PC-9 (cell line): ENCODE measurements at regions not wholly inside any gene's neighbourhood (a gene's known extent, or its start where the extent isn't known, plus 50 kb on each side); places are given as distances from the start of the nearest gene placed in this dataset.
A peak's percentile ranks its signal among the peaks of the same experiment; 100 is the strongest.

ENCODE experiments used
- BruUV-seq: library from RNA; stranded (reverse); fragments of 400-500 nt; replicated peaks from 2 replicates; lab custom pipeline; 2021; lab: Mats Ljungman, UMichigan
- CTCF ChIA-PET: fragments of 300-600 bp; sonication (Branson Sonifier 250); formaldehyde crosslinking; loops from one replicate; lab custom pipeline; 2022; ENCODE audit warnings: antibody characterized with exemption; lab: Charles Lee
- POLR2A ChIA-PET: fragments of 300-600 bp; sonication (Branson Sonifier 250); formaldehyde crosslinking; loops from one replicate; lab custom pipeline; 2022; ENCODE audit warnings: antibody characterized with exemption; ENCODE audit not compliant: unreplicated experiment; lab: Charles Lee
- DNase-seq, 2 experiments: peaks; one replicate each; pipeline versions ENCODE4 v3.0.0 to v3.0.0-alpha.2; 2015 to 2022; ENCODE audit warnings: mixed read lengths in 1 of 2
- H2AFZ ChIP-seq: fragments of 200-600 bp; sonication (generic); 2 replicates; pipeline ENCODE4 v1.8.1; 2017; ENCODE audit warnings: antibody characterized with exemption
- H3F3A ChIP-seq: fragments of 200-600 bp; sonication (generic); 2 replicates; pipeline ENCODE4 v1.8.1; 2017; ENCODE audit warnings: antibody characterized with exemption, mild to moderate bottlenecking, low read depth; ENCODE audit not compliant: insufficient read depth
- H3K27ac ChIP-seq: fragments of 200-600 bp; sonication (generic); 2 replicates; pipeline ENCODE4 v1.6.1; 2016; ENCODE audit warnings: mixed run types
- H3K27me3 ChIP-seq: fragments of 200-600 bp; sonication (generic); 2 replicates; pipeline ENCODE4 v1.6.1; 2016; ENCODE audit warnings: low read depth, mixed run types; ENCODE audit not compliant: insufficient read depth
- H3K36me3 ChIP-seq: fragments of 200-600 bp; sonication (generic); 2 replicates; pipeline ENCODE4 v1.6.1; 2016; ENCODE audit warnings: low read depth, mixed run types
- H3K4me1 ChIP-seq: fragments of 200-600 bp; sonication (generic); replicated peaks from 2 replicates; pipeline ENCODE4 v1.6.1; 2016; ENCODE audit warnings: mixed run types; ENCODE audit not compliant: insufficient read depth
- H3K4me2 ChIP-seq: fragments of 200-600 bp; sonication (generic); 2 replicates; pipeline ENCODE4 v1.6.1; 2017; ENCODE audit warnings: mixed run types
- H3K4me3 ChIP-seq: fragments of 200-600 bp; sonication (generic); 2 replicates; pipeline ENCODE4 v1.6.1; 2016; ENCODE audit warnings: mixed run types
- H3K79me2 ChIP-seq: fragments of 200-600 bp; sonication (generic); 2 replicates; pipeline ENCODE4 v1.6.1; 2017; ENCODE audit warnings: low read depth, mixed run types
- H3K9me2 ChIP-seq: fragments of 200-600 bp; sonication (generic); 2 replicates; pipeline ENCODE4 v1.8.1; 2017; ENCODE audit warnings: mild to moderate bottlenecking; ENCODE audit not compliant: insufficient read depth
- H3K9me3 ChIP-seq: fragments of 200-600 bp; sonication (generic); 2 replicates; pipeline ENCODE4 v1.8.1; 2016; ENCODE audit warnings: low read depth; ENCODE audit not compliant: insufficient read depth
- H4K20me1 ChIP-seq: fragments of 200-600 bp; sonication (generic); 2 replicates; pipeline ENCODE4 v1.8.1; 2017; ENCODE audit not compliant: insufficient read depth
- CTCF ChIP-seq: fragments of 200-600 bp; sonication (generic); conservative IDR thresholded peaks from 2 replicates; pipeline ENCODE4 v1.6.1; 2017; ENCODE audit warnings: mixed run types, antibody characterized with exemption, mild to moderate bottlenecking, moderate library complexity
- EZH2 ChIP-seq: fragments of 200-600 bp; sonication (generic); IDR thresholded peaks from 2 replicates; pipeline ENCODE4 v1.8.0; 2017; ENCODE audit warnings: antibody characterized with exemption, low read depth
- intact Hi-C: fragments of 100-400 bp; cut with micrococcal nuclease; formaldehyde crosslinking; loops from one replicate; pipeline ENCODE4 v1.10.0; 2022; ENCODE audit not compliant: unreplicated experiment

- no TSS peak for BruUV-seq
- POLR2A ChIA-PET: interaction anchor here (0.5 kb wide), 1 partner anchor 89 kb away, joined by 4 read pairs; no protein-coding TSS in a partner anchor
Measured at GRCh38 chr11:28677721-28678120, 569.5 kb downstream of the METTL15 start.

GRCh38 chr11:28675183-28675582 lies 567.0 kb downstream of the METTL15 start:
- Histone ChIP-seq H3K9me3 (no peaks in the 10 kb centered on the region), H4K20me1 (no peaks in the 10 kb centered on the region), H3K9me2 (peaks cover 4% of the 10 kb centered on the region; the same call in 1 of the 2 replicates), H3K4me3 (no peak overlapping the region), H3K4me1 (no peaks in the 10 kb centered on the region), H3K27me3 (no peaks in the 10 kb centered on the region), H2AFZ (no peak overlapping the region), H3K27ac (no peak overlapping the region), H3K79me2 (no peaks in the 10 kb centered on the region), H3F3A (no peaks in the 10 kb centered on the region), H3K4me2 (no peak overlapping the region), H3K36me3 (no peaks in the 10 kb centered on the region)
- CTCF ChIA-PET: no interaction called here
- TF ChIP-seq CTCF: no peak
- TF ChIP-seq EZH2: no peak
- POLR2A ChIA-PET: interaction anchor here (0.6 kb wide), 1 partner anchor 23 kb away, joined by 4 read pairs; no protein-coding TSS in a partner anchor
- BruUV-seq: no TSS peak
- no peak for DNase-seq
- intact Hi-C loops: loop anchor here (10.0 kb wide), 1 partner anchor 330 kb away; no protein-coding TSS in a partner anchor

More at GRCh38 chr11:28677721-28678120, 569.5 kb downstream of the METTL15 start:
- intact Hi-C loops: loop anchor here (10.0 kb wide), 1 partner anchor 333 kb away; no protein-coding TSS in a partner anchor
- no peak for DNase-seq
- Histone ChIP-seq H3F3A (no peaks in the 10 kb centered on the region), H3K27me3 (no peaks in the 10 kb centered on the region), H3K27ac (no peak overlapping the region), H3K4me1 (no peaks in the 10 kb centered on the region), H4K20me1 (no peaks in the 10 kb centered on the region), H3K79me2 (no peaks in the 10 kb centered on the region), H2AFZ (no peak overlapping the region), H3K4me3 (no peak overlapping the region), H3K9me3 (no peaks in the 10 kb centered on the region), H3K36me3 (no peaks in the 10 kb centered on the region), H3K4me2 (no peak overlapping the region), H3K9me2 (peaks cover 4% of the 10 kb centered on the region; the same call in 1 of the 2 replicates)
- CTCF ChIA-PET: no interaction called here
- no peak for TF ChIP-seq EZH2
- no peak for TF ChIP-seq CTCF

GRCh38 chr11:28674433-28675103 lies 566.4 kb downstream of the METTL15 start:
- no peak overlapping the region for H3K4me2 ChIP-seq
- ChIA-PET POLR2A (interaction anchor here (0.6 kb wide), 1 partner anchor 22 kb away, joined by 4 read pairs; no protein-coding TSS in a partner anchor), CTCF (no interaction called here)
- no peak overlapping the region for H2AFZ ChIP-seq
- H3K4me1 ChIP-seq: no peaks in the 10 kb centered on the region
- no peaks in the 10 kb centered on the region for H3K27me3 ChIP-seq
- peaks cover 4% of the 10 kb centered on the region; the same call in 1 of the 2 replicates for H3K9me2 ChIP-seq
- H3K9me3 ChIP-seq: no peaks in the 10 kb centered on the region
- DNase-seq: peak in 1 of 2 experiments; percentile 22
- no peaks in the 10 kb centered on the region for H3K79me2 ChIP-seq
- H3K4me3 ChIP-seq: no peak overlapping the region
- intact Hi-C loops: loop anchor here (10.0 kb wide), 1 partner anchor 330 kb away; no protein-coding TSS in a partner anchor
- H3K27ac ChIP-seq: no peak overlapping the region
- no peaks in the 10 kb centered on the region for H3K36me3 ChIP-seq
- no peak for TF ChIP-seq EZH2
- peak; percentile 30; the same call in 1 of the 2 replicates for TF ChIP-seq CTCF
- H4K20me1 ChIP-seq: no peaks in the 10 kb centered on the region
- no peaks in the 10 kb centered on the region for H3F3A ChIP-seq
- BruUV-seq: no TSS peak
